ENCODE measurements at regions not wholly inside any gene's neighbourhood (a gene's known extent, or its start where the extent isn't known, plus 50 kb on each side); places are given as distances from the start of the nearest gene placed in this dataset.

- Histone ChIP-seq H3K27ac (peak overlapping the region in 1 of 4 donors; percentile 25), H3K4me1 (peaks cover 0 to 7% (median 3%) of the 10 kb centered on the region in 3 donors), H3K9me3 (no peaks in the 10 kb centered on the region), H3K4me3 (no peak overlapping the region), H3K36me3 (no peaks in the 10 kb centered on the region), H3K27me3 (no peaks in the 10 kb centered on the region)
- TF ChIP-seq CTCF (IDR thresholded peaks at IDR 0.05) (no peak), POLR2A (IDR thresholded peaks at IDR 0.05) (no peak)
- 79 to 86% methylated on average over 1 of the region's 1 CpG for WGBS, 2 donors
- intact Hi-C loops (cut with DNase I), result no loop called here
- no peak for DNase-seq
Observed at GRCh38 chr1:172751683-172752082, 92.8 kb downstream of the FASLG start.

GRCh38 chr1:172753964-172754363, 95.1 kb downstream of the FASLG start:
- no peak overlapping the region for H3K4me3 ChIP-seq
- no peak for TF ChIP-seq CTCF (IDR thresholded peaks at IDR 0.05)
- WGBS, 2 donors, result 47 to 65% methylated on average over 2 of the region's 2 CpGs
- no peaks in the 10 kb centered on the region for H3K27me3 ChIP-seq
- H3K27ac ChIP-seq, result no peak overlapping the region
- H3K4me1 ChIP-seq, result no peaks in the 10 kb centered on the region
- no peak for DNase-seq
- intact Hi-C loops (cut with DNase I), result no loop called here
- no peaks in the 10 kb centered on the region for H3K9me3 ChIP-seq
- no peaks in the 10 kb centered on the region for H3K36me3 ChIP-seq

- TF ChIP-seq CTCF (IDR thresholded peaks at IDR 0.05) (no peak), POLR2A (IDR thresholded peaks at IDR 0.05) (no peak)
- no peak overlapping the region for H3K4me3 ChIP-seq
- H3K9me3 ChIP-seq, result no peaks in the 10 kb centered on the region
- WGBS, 2 donors, result 58 to 66% methylated on average over 1 of the region's 1 CpG
- intact Hi-C loops (cut with DNase I), result no loop called here
- no peaks in the 10 kb centered on the region for H3K36me3 ChIP-seq
- no peak for DNase-seq
- H3K4me1 ChIP-seq, result no peaks in the 10 kb centered on the region
- H3K27me3 ChIP-seq, result no peaks in the 10 kb centered on the region
- no peak overlapping the region for H3K27ac ChIP-seq
Observed at GRCh38 chr1:172754609-172755008, 95.7 kb downstream of the FASLG start.

- Histone ChIP-seq H3K4me1 (no peaks in the 10 kb centered on the region), H3K27ac (no peak overlapping the region), H3K27me3 (no peaks in the 10 kb centered on the region), H3K4me3 (no peak overlapping the region), H3K9me3 (no peaks in the 10 kb centered on the region), H3K36me3 (no peaks in the 10 kb centered on the region)
- intact Hi-C loops (cut with DNase I), result no loop called here
- DNase-seq, result no peak
- 78 to 88% methylated on average over 7 of the region's 7 CpGs for WGBS, 2 donors
- TF ChIP-seq CTCF (IDR thresholded peaks at IDR 0.05), result no peak
- TF ChIP-seq POLR2A (IDR thresholded peaks at IDR 0.05), result no peak
Observed at GRCh38 chr1:172755099-172755498, 96.2 kb downstream of the FASLG start.

GRCh38 chr1:172756024-172756423, 97.1 kb downstream of the FASLG start:
- intact Hi-C loops (cut with DNase I), result no loop called here

More at GRCh38 chr1:172756024-172756423, 97.1 kb downstream of the FASLG start:
- Histone ChIP-seq H3K9me3 (no peaks in the 10 kb centered on the region), H3K27me3 (no peaks in the 10 kb centered on the region), H3K4me1 (no peaks in the 10 kb centered on the region), H3K27ac (no peak overlapping the region), H3K4me3 (no peak overlapping the region), H3K36me3 (no peaks in the 10 kb centered on the region)
- no peak for DNase-seq
- TF ChIP-seq CTCF (IDR thresholded peaks at IDR 0.05) (no peak), POLR2A (IDR thresholded peaks at IDR 0.05) (no peak)
- WGBS, 2 donors, result 58 to 63% methylated on average over 4 of the region's 4 CpGs
